Sigmoid colon (tissue), 4 donors: ENCODE measurements at regions not wholly inside any gene's neighbourhood (a gene's known extent, or its start where the extent isn't known, plus 50 kb on each side); places are given as distances from the start of the nearest gene placed in this dataset.

Source experiments
- EP300 ChIP-seq, 4 donors: sonication (generic); formaldehyde crosslinking; IDR thresholded peaks; one replicate each; pipeline ENCODE4 v1.6.1; 2017; ENCODE audit warnings: antibody characterized with exemption in 4 of 4
- POLR2A ChIP-seq, 2 donors: fragments of 450-650 bp; IDR thresholded peaks; one replicate each; pipeline ENCODE4 v1.6.1; 2016; ENCODE audit warnings: antibody characterized with exemption in 2 of 2, mild to moderate bottlenecking in 2 of 2, moderate library complexity in 2 of 2
- TF ChIP-seq, protein P1 (sequence below), 4 experiments: fragments of 450-650 bp in 3 of 4; fragments of 200-600 bp in 1 of 4; IDR thresholded peaks; one replicate each; pipeline ENCODE4 v1.5.1; 2016 to 2019; ENCODE audit warnings: antibody characterized with exemption in 4 of 4, mild to moderate bottlenecking in 3 of 4, moderate library complexity in 2 of 4

DNA sequence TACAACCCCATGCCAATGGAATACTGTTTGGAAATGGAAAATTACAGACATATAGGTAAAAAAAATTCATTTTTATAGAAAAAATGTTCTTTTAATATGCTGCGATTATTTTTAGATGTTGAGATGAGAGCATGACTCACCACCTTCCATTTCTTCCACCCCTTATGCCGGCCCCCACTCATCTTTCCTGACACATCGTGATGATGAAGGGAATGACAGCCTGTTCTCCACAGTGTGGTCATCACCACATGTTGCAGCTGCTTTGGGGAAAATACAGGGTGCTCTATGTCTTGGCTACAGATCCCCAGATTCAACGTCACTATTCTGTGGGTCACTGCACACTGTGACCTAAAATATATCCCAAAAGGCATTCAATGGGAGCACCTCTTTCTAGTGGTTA, 916.2 kb downstream of the METTL15 start:
- TF ChIP-seq, protein P1, sequence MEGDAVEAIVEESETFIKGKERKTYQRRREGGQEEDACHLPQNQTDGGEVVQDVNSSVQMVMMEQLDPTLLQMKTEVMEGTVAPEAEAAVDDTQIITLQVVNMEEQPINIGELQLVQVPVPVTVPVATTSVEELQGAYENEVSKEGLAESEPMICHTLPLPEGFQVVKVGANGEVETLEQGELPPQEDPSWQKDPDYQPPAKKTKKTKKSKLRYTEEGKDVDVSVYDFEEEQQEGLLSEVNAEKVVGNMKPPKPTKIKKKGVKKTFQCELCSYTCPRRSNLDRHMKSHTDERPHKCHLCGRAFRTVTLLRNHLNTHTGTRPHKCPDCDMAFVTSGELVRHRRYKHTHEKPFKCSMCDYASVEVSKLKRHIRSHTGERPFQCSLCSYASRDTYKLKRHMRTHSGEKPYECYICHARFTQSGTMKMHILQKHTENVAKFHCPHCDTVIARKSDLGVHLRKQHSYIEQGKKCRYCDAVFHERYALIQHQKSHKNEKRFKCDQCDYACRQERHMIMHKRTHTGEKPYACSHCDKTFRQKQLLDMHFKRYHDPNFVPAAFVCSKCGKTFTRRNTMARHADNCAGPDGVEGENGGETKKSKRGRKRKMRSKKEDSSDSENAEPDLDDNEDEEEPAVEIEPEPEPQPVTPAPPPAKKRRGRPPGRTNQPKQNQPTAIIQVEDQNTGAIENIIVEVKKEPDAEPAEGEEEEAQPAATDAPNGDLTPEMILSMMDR (IDR thresholded peaks at IDR 0.05) = no peak
- TF ChIP-seq POLR2A (IDR thresholded peaks at IDR 0.05) = no peak
- TF ChIP-seq EP300 (IDR thresholded peaks at IDR 0.05) = no peak
